ENCODE measurements at regions not wholly inside any gene's neighbourhood (a gene's known extent, or its start where the extent isn't known, plus 50 kb on each side); places are given as distances from the start of the nearest gene placed in this dataset.

GRCh38 chr13:104785952-104786351, 1719.7 kb upstream of the SLC10A2 start:
- no peaks in the 10 kb centered on the region for H3K27me3 ChIP-seq (ENCODE audit: insufficient read depth, low read length, poor library complexity)
- DNase-seq (no peak), ATAC-seq (ENCODE audit: insufficient read depth, low read depth) (no peak)
- no peak overlapping the region for H3K9ac ChIP-seq (ENCODE audit: low read depth, low read length)
- no peak overlapping the region for H2AFZ ChIP-seq (ENCODE audit: low read depth, low read length)
- H3K36me3 ChIP-seq (ENCODE audit: insufficient read depth, low read length): peaks cover 42% of the 10 kb centered on the region
- peaks cover 7% of the 10 kb centered on the region; the same call in 1 of the 2 replicates for H3K4me1 ChIP-seq (ENCODE audit: insufficient read depth, low read length)
- peaks cover 8% of the 10 kb centered on the region; the same call in 1 of the 2 replicates for H3K79me2 ChIP-seq (ENCODE audit: insufficient read depth, low read length)
- H3K4me3 ChIP-seq (ENCODE audit: low read depth in 1 of 2, low read length in 2 of 2): no peak overlapping the region
- H3K9me3 ChIP-seq (ENCODE audit: insufficient read depth, low read length, severe bottlenecking): no peaks in the 10 kb centered on the region
- no peak for TF ChIP-seq EZH2 (IDR thresholded peaks at IDR 0.05; ENCODE audit: borderline replicate concordance, low read depth, low read length, severe bottlenecking)
- TF ChIP-seq, protein P1, sequence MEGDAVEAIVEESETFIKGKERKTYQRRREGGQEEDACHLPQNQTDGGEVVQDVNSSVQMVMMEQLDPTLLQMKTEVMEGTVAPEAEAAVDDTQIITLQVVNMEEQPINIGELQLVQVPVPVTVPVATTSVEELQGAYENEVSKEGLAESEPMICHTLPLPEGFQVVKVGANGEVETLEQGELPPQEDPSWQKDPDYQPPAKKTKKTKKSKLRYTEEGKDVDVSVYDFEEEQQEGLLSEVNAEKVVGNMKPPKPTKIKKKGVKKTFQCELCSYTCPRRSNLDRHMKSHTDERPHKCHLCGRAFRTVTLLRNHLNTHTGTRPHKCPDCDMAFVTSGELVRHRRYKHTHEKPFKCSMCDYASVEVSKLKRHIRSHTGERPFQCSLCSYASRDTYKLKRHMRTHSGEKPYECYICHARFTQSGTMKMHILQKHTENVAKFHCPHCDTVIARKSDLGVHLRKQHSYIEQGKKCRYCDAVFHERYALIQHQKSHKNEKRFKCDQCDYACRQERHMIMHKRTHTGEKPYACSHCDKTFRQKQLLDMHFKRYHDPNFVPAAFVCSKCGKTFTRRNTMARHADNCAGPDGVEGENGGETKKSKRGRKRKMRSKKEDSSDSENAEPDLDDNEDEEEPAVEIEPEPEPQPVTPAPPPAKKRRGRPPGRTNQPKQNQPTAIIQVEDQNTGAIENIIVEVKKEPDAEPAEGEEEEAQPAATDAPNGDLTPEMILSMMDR (IDR thresholded peaks at IDR 0.05; ENCODE audit: borderline replicate concordance, extremely low read depth, low read length, poor library complexity, severe bottlenecking): no peak
- H3K27ac ChIP-seq (ENCODE audit: low read length): no peak overlapping the region
- no peaks in the 10 kb centered on the region for H4K20me1 ChIP-seq (ENCODE audit: insufficient read depth, low read length)
- H3K4me2 ChIP-seq (ENCODE audit: insufficient read depth, low read length): no peak overlapping the region

GRCh38 chr13:104784891-104785290, 1718.7 kb upstream of the SLC10A2 start:
- no peak overlapping the region for H2AFZ ChIP-seq (ENCODE audit: low read depth, low read length)
- no peak overlapping the region for H3K4me2 ChIP-seq (ENCODE audit: insufficient read depth, low read length)
- no peaks in the 10 kb centered on the region for H3K9me3 ChIP-seq (ENCODE audit: insufficient read depth, low read length, severe bottlenecking)
- H3K4me1 ChIP-seq (ENCODE audit: insufficient read depth, low read length): 0 out of 2 replicates have a peak, but pooled peaks cover 4% of the 10 kb centered on the region
- TF ChIP-seq, protein P1 (IDR thresholded peaks at IDR 0.05; ENCODE audit: borderline replicate concordance, extremely low read depth, low read length, poor library complexity, severe bottlenecking): no peak
- no peak for TF ChIP-seq EZH2 (IDR thresholded peaks at IDR 0.05; ENCODE audit: borderline replicate concordance, low read depth, low read length, severe bottlenecking)
- no peaks in the 10 kb centered on the region for H3K27me3 ChIP-seq (ENCODE audit: insufficient read depth, low read length, poor library complexity)
- H3K4me3 ChIP-seq (ENCODE audit: low read depth in 1 of 2, low read length in 2 of 2): no peak overlapping the region
- H3K9ac ChIP-seq (ENCODE audit: low read depth, low read length): no peak overlapping the region
- H3K79me2 ChIP-seq (ENCODE audit: insufficient read depth, low read length): no peaks in the 10 kb centered on the region; the same call in 1 of the 2 replicates
- H4K20me1 ChIP-seq (ENCODE audit: insufficient read depth, low read length): no peaks in the 10 kb centered on the region
- peaks cover 41% of the 10 kb centered on the region for H3K36me3 ChIP-seq (ENCODE audit: insufficient read depth, low read length)
- ATAC-seq (ENCODE audit: insufficient read depth, low read depth) (no peak), DNase-seq (no peak)
- H3K27ac ChIP-seq (ENCODE audit: low read length): no peak overlapping the region

DNA sequence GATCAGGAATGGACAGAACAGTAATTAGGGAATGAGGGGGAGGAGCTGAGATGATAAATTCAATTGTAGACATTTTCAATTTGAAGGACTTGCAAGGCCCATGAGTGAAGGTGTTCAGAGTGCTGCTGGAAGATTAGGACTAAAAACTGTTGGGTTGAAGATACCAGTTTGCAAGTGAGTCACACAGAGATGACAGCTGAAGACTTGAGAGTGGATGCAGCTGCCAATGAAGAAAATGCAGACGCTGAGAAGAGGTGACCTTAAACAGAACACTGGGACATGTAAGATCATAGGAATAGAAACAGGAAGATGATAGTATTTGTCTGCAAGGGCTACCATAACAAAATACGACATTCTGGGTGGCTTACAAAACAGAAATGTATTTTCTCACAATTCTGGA, 1716.5 kb upstream of the SLC10A2 start:
- Histone ChIP-seq H3K27ac (ENCODE audit: low read length) (no peak overlapping the region; the same call in 1 of the 2 replicates), H3K4me2 (ENCODE audit: insufficient read depth, low read length) (no peak overlapping the region), H3K9me3 (ENCODE audit: insufficient read depth, low read length, severe bottlenecking) (no peaks in the 10 kb centered on the region), H3K36me3 (ENCODE audit: insufficient read depth, low read length) (peaks cover 30% of the 10 kb centered on the region), H2AFZ (ENCODE audit: low read depth, low read length) (no peak overlapping the region), H3K79me2 (ENCODE audit: insufficient read depth, low read length) (peaks cover 4% of the 10 kb centered on the region; the same call in 1 of the 2 replicates), H3K4me3 (ENCODE audit: low read depth in 1 of 2, low read length in 2 of 2) (no peak overlapping the region), H3K9ac (ENCODE audit: low read depth, low read length) (no peak overlapping the region), H3K27me3 (ENCODE audit: insufficient read depth, low read length, poor library complexity) (no peaks in the 10 kb centered on the region), H3K4me1 (ENCODE audit: insufficient read depth, low read length) (peaks cover 14% of the 10 kb centered on the region; the same call in 1 of the 2 replicates), H4K20me1 (ENCODE audit: insufficient read depth, low read length) (no peaks in the 10 kb centered on the region)
- TF ChIP-seq EZH2 (IDR thresholded peaks at IDR 0.05; ENCODE audit: borderline replicate concordance, low read depth, low read length, severe bottlenecking): no peak
- TF ChIP-seq, protein P1 (IDR thresholded peaks at IDR 0.05; ENCODE audit: borderline replicate concordance, extremely low read depth, low read length, poor library complexity, severe bottlenecking): no peak
- DNase-seq (no peak), ATAC-seq (ENCODE audit: insufficient read depth, low read depth) (no peak; the same call in 2 of the 3 replicates)
